K562 (cell line): ENCODE measurements at regions not wholly inside any gene's neighbourhood (a gene's known extent, or its start where the extent isn't known, plus 50 kb on each side); places are given as distances from the start of the nearest gene placed in this dataset.
A peak's percentile ranks its signal among the peaks of the same experiment; 100 is the strongest.

Experiments used
- ATAC-seq: fragments of 200-7000 bp; cut with Tn5 transposase; 3 replicates; pipeline ENCODE4 v1.9.1; 2020; ENCODE audit warnings: moderate library complexity
- BruUV-seq: library from RNA; stranded (reverse); fragments of 400-500 nt; replicated peaks from 2 replicates; lab custom pipeline; 2021; lab: Mats Ljungman, UMichigan
- CTCF ChIA-PET: fragments of 300-600 bp; formaldehyde crosslinking; extraction: SDS; loops from one replicate; lab custom pipeline; 2021; ENCODE audit warnings: low intra/inter-chr PET ratio; lab: Yijun Ruan, JAX
- POLR2A ChIA-PET: fragments of 300-600, 350-650 bp; sonication (Branson Sonifier 250); formaldehyde crosslinking; extraction: SDS; loops from one replicate; lab custom pipeline; 2021; ENCODE audit warnings: antibody characterized with exemption, inconsistent platforms; lab: Yijun Ruan, JAX
- DNase-seq, 4 experiments: peaks; one replicate each; pipeline versions ENCODE4 v3.0.0 to v3.0.0-alpha.2; 2011 to 2018; ENCODE audit warnings: low spot score in 3 of 4, mixed read lengths in 3 of 4; ENCODE audit errors: extremely low read depth in 1 of 4
- FAIRE-seq: peaks from 2 replicates; lab custom pipeline; 2011; peaks lifted over from hg19 to GRCh38; lab: Jason Lieb, UNC
- H2AFZ ChIP-seq: 2 replicates; pipeline ENCODE4 v1.6.0; 2011; ENCODE audit warnings: low read depth, low read length, control low read depth, inconsistent platforms
- H3K27ac ChIP-seq: fragments of 200-600 bp; 3 replicates; pipeline ENCODE4 v1.8.0; 2011; ENCODE audit warnings: low read depth, mild to moderate bottlenecking, control low read depth, inconsistent platforms, low read length, moderate library complexity, mixed read lengths; ENCODE audit errors: extremely low read depth
- H3K27me3 ChIP-seq, 2 experiments: fragments of 300-600 bp in 1 of 2; 2 replicates in 1 of 2; 3 replicates in 1 of 2; pipeline versions ENCODE4 v1.6.0 to v1.8.0; 2011; ENCODE audit warnings: inconsistent platforms in 2 of 2, low read length in 2 of 2, mild to moderate bottlenecking in 1 of 2, mixed read lengths in 1 of 2, moderate library complexity in 1 of 2; ENCODE audit not compliant: control insufficient read depth in 2 of 2, insufficient read depth in 2 of 2
- H3K36me3 ChIP-seq: fragments of 300-600 bp; 3 replicates; pipeline ENCODE4 v1.8.0; 2011; ENCODE audit warnings: mild to moderate bottlenecking, low read length, inconsistent platforms; ENCODE audit not compliant: control insufficient read depth, insufficient read depth
- H3K4me1 ChIP-seq, 2 experiments: fragments of 200-600 bp in 1 of 2; replicated peaks in 1 of 2; 2 replicates in 1 of 2; 3 replicates in 1 of 2; pipeline versions ENCODE4 v1.5.1 to v1.8.0; 2011; ENCODE audit warnings: inconsistent platforms in 2 of 2, low read length in 2 of 2, mild to moderate bottlenecking in 1 of 2, mixed read lengths in 1 of 2, moderate library complexity in 1 of 2; ENCODE audit not compliant: control insufficient read depth in 2 of 2, insufficient read depth in 2 of 2
- H3K4me2 ChIP-seq: 2 replicates; pipeline ENCODE4 v1.6.1; 2011; ENCODE audit warnings: low read length, control low read depth, inconsistent platforms, mixed read lengths; ENCODE audit not compliant: insufficient read depth
- H3K4me3 ChIP-seq: fragments of 200-600 bp; sonication (generic), shearing (Covaris generic); 2 replicates; pipeline ENCODE4 v1.5.1; 2016; ENCODE audit warnings: control low read depth, inconsistent platforms
- H3K79me2 ChIP-seq: fragments of 200-600 bp; 3 replicates; pipeline ENCODE4 v1.8.0; 2011; ENCODE audit warnings: low read length, inconsistent platforms; ENCODE audit not compliant: control insufficient read depth, insufficient read depth
- H3K9ac ChIP-seq, 2 experiments: 2 replicates each; pipeline versions ENCODE4 v1.6.0 to v1.6.1; 2011; ENCODE audit warnings: low read depth in 2 of 2, low read length in 2 of 2, control low read depth in 1 of 2, inconsistent platforms in 1 of 2, mild to moderate bottlenecking in 1 of 2, mixed read lengths in 1 of 2; ENCODE audit not compliant: insufficient read depth in 1 of 2
- H3K9me1 ChIP-seq: one replicate; pipeline ENCODE4 v1.6.0; 2011; ENCODE audit warnings: inconsistent platforms, mild to moderate bottlenecking, low read length, moderate library complexity; ENCODE audit not compliant: control insufficient read depth, insufficient read depth
- H3K9me3 ChIP-seq: replicated peaks from 2 replicates; pipeline ENCODE4 v1.5.1; 2011; ENCODE audit warnings: low read depth, low read length, inconsistent platforms; ENCODE audit not compliant: control insufficient read depth, insufficient read depth
- H4K20me1 ChIP-seq: replicated peaks from 2 replicates; pipeline ENCODE4 v1.6.1; 2011; ENCODE audit warnings: low read length, inconsistent platforms, mixed read lengths; ENCODE audit not compliant: control insufficient read depth, insufficient read depth
- CEBPB ChIP-seq: fragments of 450-650 bp; IDR thresholded peaks from 2 replicates; pipeline ENCODE4 v1.6.1; 2016; ENCODE audit warnings: missing genetic modification characterization, missing compliant biosample characterization
- HDAC3 ChIP-seq: fragments of 450-650 bp; IDR thresholded peaks from 2 replicates; pipeline ENCODE4 v1.6.1; 2018; ENCODE audit warnings: borderline replicate concordance, mild to moderate bottlenecking, moderate library complexity; ENCODE audit not compliant: partially characterized antibody
- HIVEP1 ChIP-seq: fragments of 250-450 bp; sonication (Bioruptor Pico); IDR thresholded peaks from 2 replicates; pipeline ENCODE4 v1.4.0; 2020; ENCODE audit warnings: mild to moderate bottlenecking
- HNRNPUL1 ChIP-seq: fragments of 200-400 bp; formaldehyde crosslinking; IDR thresholded peaks from 2 replicates; pipeline ENCODE4 v1.6.1; 2017; ENCODE audit warnings: low read length
- MEIS2 ChIP-seq: fragments of 450-650 bp; IDR thresholded peaks from 2 replicates; pipeline ENCODE4 v1.6.1; 2014; ENCODE audit warnings: mild to moderate bottlenecking; ENCODE audit not compliant: partially characterized antibody
- RBM14 ChIP-seq: fragments of 200-400 bp; formaldehyde crosslinking; IDR thresholded peaks from 2 replicates; pipeline ENCODE4 v1.6.1; 2018; ENCODE audit warnings: low read depth, mild to moderate bottlenecking, low read length, moderate library complexity, borderline replicate concordance; ENCODE audit not compliant: insufficient read depth
- RBM15 ChIP-seq: fragments of 200-400 bp; formaldehyde crosslinking; IDR thresholded peaks from 2 replicates; pipeline ENCODE4 v1.6.1; 2018; ENCODE audit warnings: mild to moderate bottlenecking, low read length, moderate library complexity; ENCODE audit not compliant: insufficient read depth
- RNF2 ChIP-seq: sonication (generic); IDR thresholded peaks from 2 replicates; pipeline ENCODE4 v1.6.1; 2016
- WGBS: fragments of 100-300 bp; shearing (Covaris generic); methylation state at CpG from one replicate; pipeline ENCODE4 v1.1.6; 2016; ENCODE audit warnings: low coverage, mixed read lengths; ENCODE audit not compliant: insufficient coverage; ENCODE audit errors: missing lambda C conversion rate; 5-methylcytosine and 5-hydroxymethylcytosine counted together
- in situ Hi-C: fragments of 300-500 bp; cut with MboI; formaldehyde crosslinking; loops from 4 replicates; pipeline ENCODE4 v1.15.0; 2018; ENCODE audit warnings: inconsistent platforms, mixed read lengths
- intact Hi-C: fragments of 100-400 bp; cut with micrococcal nuclease; formaldehyde crosslinking; loops from 2 replicates; pipeline ENCODE4 v1.14.2; 2022
- TF ChIP-seq, protein P1 (sequence below), 2 experiments: fragments of 200-800 bp in 1 of 2; sonication (Bioruptor generic) in 1 of 2; sonication (generic) in 1 of 2; formaldehyde crosslinking in 1 of 2; IDR thresholded peaks in 1 of 2; conservative IDR thresholded peaks in 1 of 2; 2 replicates each; pipeline versions ENCODE4 v1.5.0 to v1.6.1; 2016 to 2020; ENCODE audit warnings: missing compliant biosample characterization in 1 of 2, missing genetic modification characterization in 1 of 2, missing genetic modification reagents in 1 of 2
- TF ChIP-seq, protein P2 (sequence below): fragments of 250-450 bp; sonication (Bioruptor Pico); IDR thresholded peaks from 2 replicates; pipeline ENCODE4 v1.5.0; 2021; ENCODE audit warnings: mild to moderate bottlenecking, borderline replicate concordance
- TF ChIP-seq, protein P3 (sequence below): fragments of 450-650 bp; formaldehyde crosslinking; IDR thresholded peaks from 2 replicates; pipeline ENCODE4 v1.4.0; 2020; ENCODE audit warnings: mild to moderate bottlenecking, mixed read lengths

DNA sequence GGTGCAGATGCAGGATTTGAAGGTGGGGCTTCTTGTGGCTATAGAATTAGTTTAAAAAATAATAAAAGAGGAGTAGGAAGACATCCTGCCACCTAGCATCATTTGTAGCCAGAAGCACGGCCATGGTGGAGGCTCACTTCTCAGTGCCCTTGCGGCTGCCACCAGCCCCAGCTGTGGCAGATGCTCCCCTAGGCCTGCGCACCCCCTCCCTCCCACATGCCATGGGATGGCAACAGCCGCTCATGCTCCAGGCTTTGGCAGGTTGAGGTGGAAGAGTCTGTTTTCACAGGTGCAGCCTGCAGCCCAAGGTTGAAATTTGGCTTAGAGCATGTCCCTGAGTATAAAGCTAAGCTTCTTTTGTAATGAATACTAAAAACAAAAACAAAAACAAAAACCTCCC, 96.4 kb downstream of the GATA6 start:
- 2% methylated on average over 4 of the region's 4 CpGs for WGBS
- Histone ChIP-seq H4K20me1 (no peaks in the 10 kb centered on the region), H3K9me1 (no peaks in the 10 kb centered on the region), H3K36me3 (no peaks in the 10 kb centered on the region), H3K4me3 (no peak overlapping the region), H3K4me2 (no peak overlapping the region), H2AFZ (no peak overlapping the region), H3K4me1 (no peaks in the 10 kb centered on the region), H3K27me3 (peaks cover 6 to 17% of the 10 kb centered on the region in 2 experiments; a peak in 3 of 5 replicates), H3K9me3 (no peaks in the 10 kb centered on the region), H3K27ac (no peak overlapping the region)
- intact Hi-C loops: no loop called here
- ATAC-seq (no peak), FAIRE-seq (no peak), DNase-seq (no peak)
- BruUV-seq: no TSS peak
- in situ Hi-C loops: no loop called here
- POLR2A ChIA-PET: interaction anchor here (0.9 kb wide), 1 partner anchor 13 kb away, joined by 3 read pairs; no protein-coding TSS in a partner anchor
- CTCF ChIA-PET: no interaction called here
- no peak for TF ChIP-seq HNRNPUL1
- TF ChIP-seq RBM15: no peak
- TF ChIP-seq, protein P1, sequence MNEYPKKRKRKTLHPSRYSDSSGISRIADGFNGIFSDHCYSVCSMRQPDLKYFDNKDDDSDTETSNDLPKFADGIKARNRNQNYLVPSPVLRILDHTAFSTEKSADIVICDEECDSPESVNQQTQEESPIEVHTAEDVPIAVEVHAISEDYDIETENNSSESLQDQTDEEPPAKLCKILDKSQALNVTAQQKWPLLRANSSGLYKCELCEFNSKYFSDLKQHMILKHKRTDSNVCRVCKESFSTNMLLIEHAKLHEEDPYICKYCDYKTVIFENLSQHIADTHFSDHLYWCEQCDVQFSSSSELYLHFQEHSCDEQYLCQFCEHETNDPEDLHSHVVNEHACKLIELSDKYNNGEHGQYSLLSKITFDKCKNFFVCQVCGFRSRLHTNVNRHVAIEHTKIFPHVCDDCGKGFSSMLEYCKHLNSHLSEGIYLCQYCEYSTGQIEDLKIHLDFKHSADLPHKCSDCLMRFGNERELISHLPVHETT (CRISPR knock-in tag; conservative IDR thresholded peaks at IDR 0.05 in 1 of 2, IDR thresholded peaks at IDR 0.05 in 1 of 2): no peak
- no peak for TF ChIP-seq RNF2
- TF ChIP-seq, protein P2, sequence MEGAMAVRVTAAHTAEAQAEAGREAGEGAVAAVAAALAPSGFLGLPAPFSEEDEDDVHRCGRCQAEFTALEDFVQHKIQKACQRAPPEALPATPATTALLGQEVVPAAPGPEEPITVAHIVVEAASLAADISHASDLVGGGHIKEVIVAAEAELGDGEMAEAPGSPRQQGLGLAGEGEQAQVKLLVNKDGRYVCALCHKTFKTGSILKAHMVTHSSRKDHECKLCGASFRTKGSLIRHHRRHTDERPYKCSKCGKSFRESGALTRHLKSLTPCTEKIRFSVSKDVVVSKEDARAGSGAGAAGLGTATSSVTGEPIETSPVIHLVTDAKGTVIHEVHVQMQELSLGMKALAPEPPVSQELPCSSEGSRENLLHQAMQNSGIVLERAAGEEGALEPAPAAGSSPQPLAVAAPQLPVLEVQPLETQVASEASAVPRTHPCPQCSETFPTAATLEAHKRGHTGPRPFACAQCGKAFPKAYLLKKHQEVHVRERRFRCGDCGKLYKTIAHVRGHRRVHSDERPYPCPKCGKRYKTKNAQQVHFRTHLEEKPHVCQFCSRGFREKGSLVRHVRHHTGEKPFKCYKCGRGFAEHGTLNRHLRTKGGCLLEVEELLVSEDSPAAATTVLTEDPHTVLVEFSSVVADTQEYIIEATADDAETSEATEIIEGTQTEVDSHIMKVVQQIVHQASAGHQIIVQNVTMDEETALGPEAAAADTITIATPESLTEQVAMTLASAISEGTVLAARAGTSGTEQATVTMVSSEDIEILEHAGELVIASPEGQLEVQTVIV (CRISPR knock-in tag): no peak
- no peak for TF ChIP-seq CEBPB (tag)
- TF ChIP-seq RBM14: no peak
- no peak for TF ChIP-seq HDAC3
- TF ChIP-seq, protein P3, sequence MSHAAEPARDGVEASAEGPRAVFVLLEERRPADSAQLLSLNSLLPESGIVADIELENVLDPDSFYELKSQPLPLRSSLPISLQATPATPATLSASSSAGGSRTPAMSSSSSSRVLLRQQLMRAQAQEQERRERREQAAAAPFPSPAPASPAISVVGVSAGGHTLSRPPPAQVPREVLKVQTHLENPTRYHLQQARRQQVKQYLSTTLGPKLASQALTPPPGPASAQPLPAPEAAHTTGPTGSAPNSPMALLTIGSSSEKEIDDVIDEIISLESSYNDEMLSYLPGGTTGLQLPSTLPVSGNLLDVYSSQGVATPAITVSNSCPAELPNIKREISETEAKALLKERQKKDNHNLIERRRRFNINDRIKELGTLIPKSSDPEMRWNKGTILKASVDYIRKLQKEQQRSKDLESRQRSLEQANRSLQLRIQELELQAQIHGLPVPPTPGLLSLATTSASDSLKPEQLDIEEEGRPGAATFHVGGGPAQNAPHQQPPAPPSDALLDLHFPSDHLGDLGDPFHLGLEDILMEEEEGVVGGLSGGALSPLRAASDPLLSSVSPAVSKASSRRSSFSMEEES (CRISPR knock-in tag): no peak
- TF ChIP-seq HIVEP1 (CRISPR knock-in tag): no peak
- no peak for TF ChIP-seq MEIS2
- TF ChIP-seq, all 486 proteins: peak for 0
- 0 out of 4 replicates have a peak overlapping the region, but pooled peaks of 1 of the 2 experiments have one; percentile 20 for H3K9ac ChIP-seq
- no peaks in the 10 kb centered on the region for H3K79me2 ChIP-seq
